ENCODE measurements at regions not wholly inside any gene's neighbourhood (a gene's known extent, or its start where the extent isn't known, plus 50 kb on each side); places are given as distances from the start of the nearest gene placed in this dataset.

DNA sequence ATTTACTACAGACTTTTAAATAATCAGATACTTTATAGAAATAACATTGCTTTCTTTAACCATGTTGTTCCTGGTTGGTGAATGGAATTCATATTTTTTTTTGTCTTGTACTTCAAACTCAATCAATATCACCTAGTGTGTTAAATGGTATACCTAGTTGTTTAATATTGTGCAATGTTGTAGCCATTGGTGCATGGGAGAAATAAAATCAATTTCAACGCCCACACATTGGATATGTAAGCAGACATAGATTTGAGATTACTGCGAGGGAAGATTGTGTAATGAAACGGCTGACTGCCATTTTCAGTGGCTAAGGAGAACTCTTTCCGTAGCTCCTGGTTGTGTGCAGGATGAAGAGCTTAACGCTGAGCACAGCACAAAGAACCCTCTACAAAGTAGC is 626.1 kb downstream of the TMEM182 start:
- Histone ChIP-seq H3K4me1 (ENCODE audit: insufficient read depth, low read length) (no peaks in the 10 kb centered on the region), H3K27ac (ENCODE audit: low read depth, low read length) (no peak overlapping the region), H3K9ac (ENCODE audit: low read length) (no peak overlapping the region), H2AFZ (ENCODE audit: low read depth, low read length) (no peak overlapping the region), H4K20me1 (ENCODE audit: insufficient read depth, low read length) (no peaks in the 10 kb centered on the region), H3K4me3 (ENCODE audit: insufficient read depth, low read depth, low read length) (no peak overlapping the region), H3K79me2 (ENCODE audit: insufficient read depth, low read length) (no peaks in the 10 kb centered on the region), H3K36me3 (ENCODE audit: insufficient read depth, low read length) (no peaks in the 10 kb centered on the region), H3K9me3 (ENCODE audit: insufficient read depth, low read depth, low read length) (no peaks in the 10 kb centered on the region), H3K4me2 (ENCODE audit: low read length) (no peak overlapping the region), H3K27me3 (ENCODE audit: insufficient read depth, low read length) (no peaks in the 10 kb centered on the region)
- no peak overlapping the region for H3K4me3 Mint-ChIP-seq (ENCODE audit: unreplicated experiment)
- no peak overlapping the region for H3K27ac Mint-ChIP-seq (ENCODE audit: unreplicated experiment)
- H3K36me3 Mint-ChIP-seq (ENCODE audit: low read depth, unreplicated experiment): no peaks in the 10 kb centered on the region
- no peaks in the 10 kb centered on the region for H3K27me3 Mint-ChIP-seq (ENCODE audit: low read depth, unreplicated experiment)
- no peaks in the 10 kb centered on the region for H3K9me3 Mint-ChIP-seq (ENCODE audit: unreplicated experiment)
- TF ChIP-seq EZH2 (IDR thresholded peaks at IDR 0.05; ENCODE audit: insufficient read depth, low read length): no peak
- TF ChIP-seq, protein P1, sequence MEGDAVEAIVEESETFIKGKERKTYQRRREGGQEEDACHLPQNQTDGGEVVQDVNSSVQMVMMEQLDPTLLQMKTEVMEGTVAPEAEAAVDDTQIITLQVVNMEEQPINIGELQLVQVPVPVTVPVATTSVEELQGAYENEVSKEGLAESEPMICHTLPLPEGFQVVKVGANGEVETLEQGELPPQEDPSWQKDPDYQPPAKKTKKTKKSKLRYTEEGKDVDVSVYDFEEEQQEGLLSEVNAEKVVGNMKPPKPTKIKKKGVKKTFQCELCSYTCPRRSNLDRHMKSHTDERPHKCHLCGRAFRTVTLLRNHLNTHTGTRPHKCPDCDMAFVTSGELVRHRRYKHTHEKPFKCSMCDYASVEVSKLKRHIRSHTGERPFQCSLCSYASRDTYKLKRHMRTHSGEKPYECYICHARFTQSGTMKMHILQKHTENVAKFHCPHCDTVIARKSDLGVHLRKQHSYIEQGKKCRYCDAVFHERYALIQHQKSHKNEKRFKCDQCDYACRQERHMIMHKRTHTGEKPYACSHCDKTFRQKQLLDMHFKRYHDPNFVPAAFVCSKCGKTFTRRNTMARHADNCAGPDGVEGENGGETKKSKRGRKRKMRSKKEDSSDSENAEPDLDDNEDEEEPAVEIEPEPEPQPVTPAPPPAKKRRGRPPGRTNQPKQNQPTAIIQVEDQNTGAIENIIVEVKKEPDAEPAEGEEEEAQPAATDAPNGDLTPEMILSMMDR (IDR thresholded peaks at IDR 0.05; ENCODE audit: insufficient read depth, low read depth, low read length): no peak
- DNase-seq (ENCODE audit: low read depth) (no peak), FAIRE-seq (no peak)
- H3K4me1 Mint-ChIP-seq (ENCODE audit: low read depth, unreplicated experiment): no peaks in the 10 kb centered on the region

DNA sequence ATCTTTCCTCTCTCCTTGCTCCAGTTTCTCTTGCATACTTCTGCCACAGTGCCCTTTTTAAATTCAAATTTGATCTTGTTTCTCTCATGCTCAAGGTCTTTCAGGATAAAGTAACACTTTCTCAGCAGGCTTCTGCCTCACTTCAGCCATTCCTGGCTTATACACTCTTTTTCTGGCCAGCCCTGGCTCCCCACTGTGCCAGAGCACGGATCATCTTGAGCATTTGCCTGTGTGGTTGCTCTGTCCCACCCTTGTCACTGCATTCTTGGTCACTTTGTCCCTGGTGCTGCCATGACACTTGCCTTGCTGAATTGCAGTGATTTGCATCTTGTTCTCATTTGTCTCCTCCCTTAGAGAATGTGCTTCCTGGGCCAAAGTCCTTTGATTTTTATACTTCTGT is 634.3 kb downstream of the TMEM182 start:
- Mint-ChIP-seq H3K9me3 (ENCODE audit: unreplicated experiment) (no peaks in the 10 kb centered on the region), H3K4me1 (ENCODE audit: low read depth, unreplicated experiment) (peaks cover 3% of the 10 kb centered on the region), H3K27me3 (ENCODE audit: low read depth, unreplicated experiment) (no peaks in the 10 kb centered on the region), H3K4me3 (ENCODE audit: unreplicated experiment) (no peak overlapping the region), H3K27ac (ENCODE audit: unreplicated experiment) (no peak overlapping the region), H3K36me3 (ENCODE audit: low read depth, unreplicated experiment) (no peaks in the 10 kb centered on the region)
- H3K4me3 ChIP-seq (ENCODE audit: insufficient read depth, low read depth, low read length): no peak overlapping the region
- H3K4me1 ChIP-seq (ENCODE audit: insufficient read depth, low read length): peaks cover 4% of the 10 kb centered on the region
- H3K36me3 ChIP-seq (ENCODE audit: insufficient read depth, low read length): no peaks in the 10 kb centered on the region
- no peak for FAIRE-seq
- H2AFZ ChIP-seq (ENCODE audit: low read depth, low read length): no peak overlapping the region
- H3K27ac ChIP-seq (ENCODE audit: low read depth, low read length): no peak overlapping the region
- H4K20me1 ChIP-seq (ENCODE audit: insufficient read depth, low read length): no peaks in the 10 kb centered on the region
- DNase-seq (ENCODE audit: low read depth): no peak
- H3K9ac ChIP-seq (ENCODE audit: low read length): no peak overlapping the region
- no peaks in the 10 kb centered on the region for H3K79me2 ChIP-seq (ENCODE audit: insufficient read depth, low read length)
- no peak overlapping the region for H3K4me2 ChIP-seq (ENCODE audit: low read length)
- H3K9me3 ChIP-seq (ENCODE audit: insufficient read depth, low read depth, low read length): no peaks in the 10 kb centered on the region
- no peaks in the 10 kb centered on the region for H3K27me3 ChIP-seq (ENCODE audit: insufficient read depth, low read length)
- TF ChIP-seq, protein P1 (IDR thresholded peaks at IDR 0.05; ENCODE audit: insufficient read depth, low read depth, low read length): no peak
- no peak for TF ChIP-seq EZH2 (IDR thresholded peaks at IDR 0.05; ENCODE audit: insufficient read depth, low read length)

DNA sequence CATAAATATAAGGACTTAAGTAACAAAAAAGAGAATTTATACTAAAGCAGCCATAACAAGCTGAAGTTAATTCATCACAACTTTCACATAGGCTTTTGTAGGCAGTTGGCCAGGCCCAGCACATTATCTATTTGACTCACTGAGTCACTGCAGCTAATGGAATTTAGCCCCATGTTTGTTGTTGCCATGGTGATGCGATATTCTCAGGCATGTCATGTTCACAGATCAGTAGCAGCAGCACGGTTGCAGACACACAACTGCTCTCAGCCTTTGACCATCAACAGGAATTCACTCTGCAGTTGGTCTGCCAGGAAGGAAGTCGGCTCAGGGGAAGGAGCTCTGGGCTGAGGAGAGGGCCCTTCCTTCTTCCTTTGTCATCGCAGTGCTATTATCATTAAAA is 639.8 kb downstream of the TMEM182 start:
- no peaks in the 10 kb centered on the region for H3K79me2 ChIP-seq (ENCODE audit: insufficient read depth, low read length)
- peak overlapping the region; percentile 81 for H3K27ac ChIP-seq (ENCODE audit: low read depth, low read length)
- peak overlapping the region; percentile 28 for H2AFZ ChIP-seq (ENCODE audit: low read depth, low read length)
- peak; percentile 97 for DNase-seq (ENCODE audit: low read depth)
- FAIRE-seq: no peak
- H4K20me1 ChIP-seq (ENCODE audit: insufficient read depth, low read length): no peaks in the 10 kb centered on the region
- peaks cover 19% of the 10 kb centered on the region for H3K4me1 ChIP-seq (ENCODE audit: insufficient read depth, low read length)
- H3K27me3 Mint-ChIP-seq (ENCODE audit: low read depth, unreplicated experiment): no peaks in the 10 kb centered on the region
- no peaks in the 10 kb centered on the region for H3K9me3 ChIP-seq (ENCODE audit: insufficient read depth, low read depth, low read length)
- H3K27ac Mint-ChIP-seq (ENCODE audit: unreplicated experiment): peak overlapping the region; percentile 99
- H3K4me3 ChIP-seq (ENCODE audit: insufficient read depth, low read depth, low read length): no peak overlapping the region
- H3K27me3 ChIP-seq (ENCODE audit: insufficient read depth, low read length): no peaks in the 10 kb centered on the region
- peak overlapping the region; percentile 4 for H3K4me3 Mint-ChIP-seq (ENCODE audit: unreplicated experiment)
- no peaks in the 10 kb centered on the region for H3K36me3 ChIP-seq (ENCODE audit: insufficient read depth, low read length)
- H3K4me2 ChIP-seq (ENCODE audit: low read length): peak overlapping the region; percentile 57
- TF ChIP-seq, protein P1 (IDR thresholded peaks at IDR 0.05; ENCODE audit: insufficient read depth, low read depth, low read length): no peak
- no peak for TF ChIP-seq EZH2 (IDR thresholded peaks at IDR 0.05; ENCODE audit: insufficient read depth, low read length)
- no peaks in the 10 kb centered on the region for H3K9me3 Mint-ChIP-seq (ENCODE audit: unreplicated experiment)
- H3K4me1 Mint-ChIP-seq (ENCODE audit: low read depth, unreplicated experiment): peaks cover 26% of the 10 kb centered on the region
- H3K36me3 Mint-ChIP-seq (ENCODE audit: low read depth, unreplicated experiment): no peaks in the 10 kb centered on the region
- peak overlapping the region; percentile 61 for H3K9ac ChIP-seq (ENCODE audit: low read length)

All from astrocyte (in vitro differentiated cells and primary cell).